ENCODE measurements at regions not wholly inside any gene's neighbourhood (a gene's known extent, or its start where the extent isn't known, plus 50 kb on each side); places are given as distances from the start of the nearest gene placed in this dataset.

- TF ChIP-seq, protein P1, sequence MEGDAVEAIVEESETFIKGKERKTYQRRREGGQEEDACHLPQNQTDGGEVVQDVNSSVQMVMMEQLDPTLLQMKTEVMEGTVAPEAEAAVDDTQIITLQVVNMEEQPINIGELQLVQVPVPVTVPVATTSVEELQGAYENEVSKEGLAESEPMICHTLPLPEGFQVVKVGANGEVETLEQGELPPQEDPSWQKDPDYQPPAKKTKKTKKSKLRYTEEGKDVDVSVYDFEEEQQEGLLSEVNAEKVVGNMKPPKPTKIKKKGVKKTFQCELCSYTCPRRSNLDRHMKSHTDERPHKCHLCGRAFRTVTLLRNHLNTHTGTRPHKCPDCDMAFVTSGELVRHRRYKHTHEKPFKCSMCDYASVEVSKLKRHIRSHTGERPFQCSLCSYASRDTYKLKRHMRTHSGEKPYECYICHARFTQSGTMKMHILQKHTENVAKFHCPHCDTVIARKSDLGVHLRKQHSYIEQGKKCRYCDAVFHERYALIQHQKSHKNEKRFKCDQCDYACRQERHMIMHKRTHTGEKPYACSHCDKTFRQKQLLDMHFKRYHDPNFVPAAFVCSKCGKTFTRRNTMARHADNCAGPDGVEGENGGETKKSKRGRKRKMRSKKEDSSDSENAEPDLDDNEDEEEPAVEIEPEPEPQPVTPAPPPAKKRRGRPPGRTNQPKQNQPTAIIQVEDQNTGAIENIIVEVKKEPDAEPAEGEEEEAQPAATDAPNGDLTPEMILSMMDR (IDR thresholded peaks at IDR 0.05) = no peak
- TF ChIP-seq POLR2A (IDR thresholded peaks at IDR 0.05) (no peak), EP300 (IDR thresholded peaks at IDR 0.05) (no peak)
Measured at GRCh38 chr5:2614571-2614970, 136.9 kb downstream of the IRX2 start.

Measured in ovary (tissue), 3 donors.